Sciatic nerve (tissue), 2 donors: ENCODE measurements at regions not wholly inside any gene's neighbourhood (a gene's known extent, or its start where the extent isn't known, plus 50 kb on each side); places are given as distances from the start of the nearest gene placed in this dataset.

Experiments
- ATAC-seq: fragments of 200-7000 bp; cut with Tn5 transposase; one replicate; pipeline ENCODE4 v1.9.1; 2020; ENCODE audit warnings: mild to moderate bottlenecking, moderate library complexity
- DNase-seq: peaks from one replicate; pipeline ENCODE4 v3.0.0-alpha.2; 2020; ENCODE audit warnings: low spot score
- intact Hi-C: fragments of 100-400 bp; cut with DNase I; formaldehyde crosslinking; loops from one replicate; pipeline ENCODE4 v1.14.2; 2022
- donor health status: DM: no; HTN: no; CAD: no.
- donor health status: DM: no; HTN: no; CAD: no.

DNA sequence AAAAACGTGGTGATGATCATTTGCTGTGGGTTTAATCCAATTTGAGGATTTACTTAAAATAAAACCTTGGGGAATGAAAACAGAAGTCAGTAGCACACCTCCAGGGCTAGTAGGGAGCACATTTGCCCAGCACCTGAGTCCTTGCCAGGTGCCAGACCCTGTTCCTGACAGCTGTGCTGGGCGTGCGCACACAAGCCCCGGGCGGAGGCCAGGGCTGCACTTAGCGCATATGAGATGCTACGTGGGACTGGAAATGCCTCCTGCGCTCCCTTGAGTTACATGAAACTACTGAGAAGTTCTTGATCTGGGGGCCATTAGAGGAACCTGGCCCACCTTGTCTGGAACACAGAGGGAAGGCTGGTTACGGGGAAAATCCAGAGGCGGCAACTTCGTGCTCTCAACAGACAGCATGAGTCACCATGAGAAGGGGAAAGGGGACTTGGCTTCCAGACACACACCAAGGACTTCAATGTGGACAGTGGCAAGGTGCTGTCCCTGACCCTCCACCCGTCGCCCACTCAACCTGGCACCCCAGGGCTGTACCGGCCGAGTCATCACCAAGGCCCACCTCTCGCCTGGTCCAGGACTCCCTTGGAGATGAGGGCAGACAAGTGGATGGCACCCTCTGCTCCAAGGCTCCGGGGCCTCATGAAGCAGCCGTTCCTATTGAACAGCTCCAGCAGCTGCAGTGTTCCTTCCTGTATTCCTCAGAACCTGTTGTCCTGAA, 1468.6 kb downstream of the BRD1 start:
- no peak for ATAC-seq
- intact Hi-C loops = no loop called here
- DNase-seq = no peak

GRCh38 chr22:48357961-48358360, 1469.7 kb downstream of the BRD1 start:
- ATAC-seq = no peak
- intact Hi-C loops = no loop called here
- no peak for DNase-seq

DNA sequence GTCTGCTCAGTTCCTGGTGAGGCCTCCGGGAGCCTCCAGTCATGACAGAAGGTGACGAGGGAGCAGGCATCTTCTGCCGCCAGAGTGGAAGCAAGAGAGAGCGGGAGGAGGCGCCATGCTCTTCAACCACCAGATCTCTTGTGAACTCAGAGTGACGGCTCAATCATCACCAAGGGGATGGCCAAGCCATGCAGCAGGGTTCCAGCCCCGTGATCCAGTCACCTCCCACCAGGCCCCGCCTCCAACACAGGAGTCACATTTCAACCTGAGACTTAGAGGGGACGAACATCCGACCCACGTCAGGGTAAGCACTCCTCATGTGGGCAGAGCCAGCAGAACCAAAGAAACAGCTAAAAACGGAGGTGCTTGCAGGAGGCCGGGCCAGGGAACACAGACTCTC, 1470.5 kb downstream of the BRD1 start:
- ATAC-seq (no peak), DNase-seq (no peak)
- intact Hi-C loops = no loop called here

DNA sequence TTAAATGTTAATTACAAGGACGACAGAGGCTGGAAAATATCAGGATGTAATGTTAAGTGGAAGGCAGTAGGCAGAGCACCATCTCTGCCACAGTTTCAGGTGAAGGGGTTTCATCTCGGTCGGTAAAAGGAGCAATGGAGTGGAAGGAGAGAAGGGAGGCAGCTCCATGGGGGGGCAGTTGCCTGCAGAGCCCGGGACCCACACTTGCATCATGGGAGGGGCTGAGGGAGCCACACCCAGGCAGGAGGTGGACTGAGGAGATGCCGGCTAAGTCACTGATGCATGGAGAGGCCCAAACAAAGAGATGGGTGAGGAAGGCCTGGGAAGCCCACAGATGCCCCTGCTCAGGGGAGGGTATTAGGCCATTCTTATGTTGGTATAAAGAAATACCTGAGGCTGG, 1470.9 kb downstream of the BRD1 start:
- DNase-seq (no peak), ATAC-seq (no peak)
- intact Hi-C loops = no loop called here

- DNase-seq (no peak), ATAC-seq (no peak)
- intact Hi-C loops = no loop called here
These were observed 1473.6 kb downstream of the BRD1 start for GRCh38 chr22:48354096-48354495.

DNA sequence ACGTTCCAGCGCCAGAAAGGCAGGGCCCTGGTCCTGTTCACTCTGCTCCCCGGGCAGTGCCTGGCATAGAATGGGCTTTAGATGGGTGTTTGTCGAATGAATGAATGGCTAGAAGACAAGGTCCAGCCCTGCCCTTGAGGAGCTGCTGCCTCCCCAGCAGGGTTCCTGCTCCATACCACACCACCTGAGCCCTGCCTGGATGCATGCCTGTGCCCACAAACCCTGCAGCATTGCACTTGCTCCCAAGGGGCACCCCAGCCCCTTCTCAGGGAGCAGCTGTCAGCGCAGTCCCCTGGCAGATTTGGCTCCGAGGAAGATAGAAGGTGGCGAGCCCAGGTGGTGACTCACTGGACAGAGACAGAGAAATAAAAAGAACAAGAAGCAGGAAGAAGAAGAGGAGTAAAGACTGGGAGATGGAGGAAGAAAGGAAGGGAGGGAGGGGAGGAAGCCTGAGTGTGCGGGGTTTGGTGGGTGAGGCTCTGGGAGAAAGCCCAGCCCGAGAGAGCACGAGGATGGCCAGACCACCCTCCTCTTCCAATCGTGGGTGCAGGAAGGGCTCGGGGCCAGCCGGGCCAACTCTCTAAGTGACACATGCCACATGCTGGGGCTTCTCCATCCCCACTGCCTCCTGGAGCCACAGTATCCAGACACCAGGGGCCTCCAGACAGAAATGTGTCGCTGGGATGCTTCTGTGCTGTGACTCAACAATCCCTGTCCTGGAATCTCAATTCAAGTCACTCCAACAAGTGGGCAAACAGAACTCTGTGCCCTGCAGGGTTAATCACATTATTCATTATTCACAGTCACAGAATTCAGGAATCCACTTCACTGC, 1474.3 kb downstream of the BRD1 start:
- ATAC-seq (no peak), DNase-seq (no peak)
- intact Hi-C loops = no loop called here

DNA sequence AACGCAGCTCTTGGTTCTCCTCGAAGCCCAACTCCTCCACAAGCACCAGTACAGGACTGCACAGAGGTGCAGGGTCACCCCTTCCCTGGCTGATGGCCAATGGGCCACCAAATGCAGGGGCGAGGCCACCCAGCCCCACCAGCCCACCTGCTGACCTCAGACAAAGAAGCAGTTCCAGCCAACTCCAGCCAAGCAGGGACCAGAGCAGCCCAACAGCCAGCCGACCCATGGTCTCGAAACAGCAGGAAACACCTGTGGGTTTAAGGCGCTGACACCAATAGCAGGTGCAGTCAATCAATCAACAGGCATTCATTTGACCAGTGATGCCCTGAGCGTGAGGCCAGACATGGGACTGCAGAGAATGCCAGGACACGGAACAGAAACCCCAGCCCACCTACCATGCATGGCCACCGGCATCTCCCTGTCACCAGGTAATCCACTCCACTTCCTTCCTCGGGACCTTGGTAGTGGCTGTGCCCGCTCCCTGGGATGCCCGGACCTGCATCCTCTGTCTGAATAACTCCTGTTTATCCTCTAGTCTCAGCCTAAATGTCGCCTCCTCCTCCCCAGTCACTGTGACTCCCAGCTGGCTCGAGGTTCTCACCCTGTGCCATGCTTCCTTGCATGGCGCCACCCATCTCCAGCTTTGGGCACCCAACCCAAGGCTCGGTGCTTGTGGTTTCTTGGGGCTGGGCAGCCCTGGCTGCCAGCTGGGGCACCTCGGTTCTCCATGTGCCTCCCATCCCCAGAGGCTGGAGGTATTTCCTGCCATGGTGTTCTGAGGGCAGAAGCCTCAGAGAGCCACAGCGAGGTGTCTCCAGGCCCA, 1475.4 kb downstream of the BRD1 start:
- ATAC-seq (no peak), DNase-seq (no peak)
- intact Hi-C loops = no loop called here

DNA sequence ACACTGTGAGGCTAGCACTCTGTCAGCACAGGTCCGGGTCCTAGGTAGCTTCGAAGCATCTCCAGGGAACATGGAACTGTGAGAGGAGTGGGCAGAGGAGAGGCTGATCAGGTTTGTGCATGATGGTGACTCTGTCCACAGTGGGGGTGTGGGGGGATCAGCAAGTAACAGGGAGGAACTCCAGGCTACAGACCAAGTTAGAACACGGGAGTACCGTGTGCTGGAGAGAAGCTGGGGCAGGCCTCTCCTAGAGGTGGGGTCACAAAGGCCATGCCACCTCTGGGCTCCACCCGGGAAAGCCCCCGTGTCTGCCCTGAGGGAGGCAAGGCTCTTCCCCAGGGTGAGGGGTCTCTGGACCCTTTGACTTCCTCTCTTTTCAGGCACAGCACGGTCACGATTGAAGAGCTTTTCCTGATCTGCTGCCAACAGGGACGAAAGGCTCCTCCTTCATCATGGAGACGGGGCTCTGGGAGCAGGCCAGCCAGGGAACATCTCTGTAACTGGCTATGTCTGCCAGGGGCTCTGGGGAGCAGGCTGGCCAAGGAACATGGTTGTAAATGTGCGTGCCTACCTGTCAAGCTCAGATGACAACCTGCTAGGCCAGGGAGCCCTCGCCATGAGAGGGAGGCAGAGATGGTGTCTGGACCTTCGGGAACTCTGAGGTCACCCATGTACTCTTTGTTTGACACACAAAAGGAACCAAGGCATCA, 1476.1 kb downstream of the BRD1 start:
- DNase-seq = no peak
- ATAC-seq = no peak
- intact Hi-C loops = no loop called here

- ATAC-seq (no peak), DNase-seq (no peak)
- intact Hi-C loops = no loop called here
These were observed 1477.2 kb downstream of the BRD1 start for GRCh38 chr22:48350456-48350855.

DNA sequence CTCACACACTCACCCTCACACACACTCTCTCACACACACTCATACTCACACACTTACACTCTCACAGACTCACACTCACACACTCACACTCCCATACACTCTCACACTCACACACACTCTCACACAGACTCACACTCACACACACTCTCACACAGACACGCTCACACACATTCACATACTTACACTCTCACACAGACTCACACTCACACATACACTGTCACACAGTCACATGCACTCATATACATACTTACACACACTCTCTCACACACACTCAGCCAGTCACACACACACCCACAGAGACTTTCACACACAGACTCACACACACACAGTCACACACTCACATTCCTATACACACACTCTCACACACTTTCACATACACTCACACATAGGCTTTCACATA, 1478.8 kb downstream of the BRD1 start:
- intact Hi-C loops = no loop called here
- DNase-seq = no peak
- ATAC-seq = no peak

DNA sequence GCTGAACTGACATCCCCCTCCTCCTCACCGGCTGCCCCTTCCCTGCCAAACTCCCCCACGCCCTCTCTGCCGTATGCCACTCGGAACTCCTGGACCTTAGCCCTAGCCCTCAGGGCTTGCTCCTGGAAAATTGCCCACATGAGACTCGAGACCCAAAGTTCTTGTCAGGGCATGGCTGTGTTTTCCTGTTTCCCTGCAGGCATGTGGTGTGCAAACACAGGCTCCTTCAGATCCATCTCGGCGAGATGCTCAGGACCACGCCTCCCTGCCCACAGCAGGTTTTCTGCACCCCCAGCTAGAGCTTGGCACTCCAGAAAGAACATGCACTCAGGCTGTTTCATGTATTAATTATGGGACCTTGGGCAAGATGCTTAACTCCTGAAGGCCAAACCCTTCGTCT, 1480.4 kb downstream of the BRD1 start:
- no peak for ATAC-seq
- no peak for DNase-seq
- intact Hi-C loops = no loop called here

DNA sequence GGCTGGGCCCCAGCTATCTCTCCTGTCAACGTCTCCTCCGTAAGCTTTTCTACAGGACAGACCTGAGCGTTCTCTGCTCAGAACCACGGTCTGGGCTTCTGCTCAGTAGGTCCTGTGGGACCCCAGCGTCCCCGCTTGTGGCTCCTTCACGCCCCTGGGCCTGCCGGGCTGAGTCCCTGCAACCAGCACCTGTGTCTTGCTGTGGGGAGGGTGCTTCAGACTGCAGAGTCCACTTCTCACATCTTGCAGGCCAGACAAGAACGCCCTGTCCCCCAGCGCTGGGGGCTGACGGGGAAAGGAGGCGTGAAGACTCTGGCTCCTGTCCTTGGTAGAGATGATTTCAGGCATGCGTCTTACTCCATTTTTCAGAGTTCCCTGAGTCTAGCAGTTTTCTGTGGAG, 1480.8 kb downstream of the BRD1 start:
- ATAC-seq (no peak), DNase-seq (no peak)
- intact Hi-C loops = no loop called here

DNA sequence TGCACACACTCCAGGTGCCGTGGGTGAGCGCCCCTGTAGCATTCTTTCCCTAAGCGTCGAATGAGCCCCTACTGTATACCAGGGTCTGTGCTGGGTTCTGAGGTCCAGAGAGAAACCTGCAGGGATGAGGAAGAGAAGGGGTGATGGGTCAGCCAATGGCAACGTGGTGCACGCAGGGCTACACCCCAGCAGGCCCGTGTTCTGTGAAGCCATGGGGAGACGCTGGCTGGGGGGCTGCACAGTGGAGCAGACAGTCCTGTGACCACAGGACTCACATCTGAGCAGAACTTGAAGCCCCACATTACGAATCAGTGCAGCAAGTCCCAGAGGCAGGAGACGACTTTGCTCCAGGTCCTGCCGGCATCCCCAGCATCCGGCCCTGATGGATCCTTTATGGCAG, 1481.4 kb downstream of the BRD1 start:
- ATAC-seq (no peak), DNase-seq (no peak)
- intact Hi-C loops = no loop called here

DNA sequence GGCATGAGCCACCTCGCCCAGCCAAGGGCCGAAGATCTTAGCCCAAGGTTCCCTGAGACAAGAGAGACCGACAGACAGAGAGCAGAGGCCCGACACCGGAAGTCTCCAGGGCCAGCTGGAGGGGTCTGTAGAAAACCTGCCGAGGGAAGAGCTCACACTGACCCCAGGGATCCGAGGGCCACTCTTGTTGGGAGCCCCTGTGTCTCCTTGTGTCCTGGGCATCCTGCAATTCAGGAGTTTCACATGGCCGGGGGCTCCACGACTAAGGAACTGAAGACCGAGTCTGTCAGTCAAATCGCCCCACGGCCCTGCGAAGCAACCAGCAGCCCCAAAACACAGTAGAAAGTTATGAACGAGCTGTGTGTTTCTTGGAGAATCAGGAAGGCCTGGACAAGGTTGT, 1482.0 kb downstream of the BRD1 start:
- ATAC-seq = no peak
- no peak for DNase-seq

DNA sequence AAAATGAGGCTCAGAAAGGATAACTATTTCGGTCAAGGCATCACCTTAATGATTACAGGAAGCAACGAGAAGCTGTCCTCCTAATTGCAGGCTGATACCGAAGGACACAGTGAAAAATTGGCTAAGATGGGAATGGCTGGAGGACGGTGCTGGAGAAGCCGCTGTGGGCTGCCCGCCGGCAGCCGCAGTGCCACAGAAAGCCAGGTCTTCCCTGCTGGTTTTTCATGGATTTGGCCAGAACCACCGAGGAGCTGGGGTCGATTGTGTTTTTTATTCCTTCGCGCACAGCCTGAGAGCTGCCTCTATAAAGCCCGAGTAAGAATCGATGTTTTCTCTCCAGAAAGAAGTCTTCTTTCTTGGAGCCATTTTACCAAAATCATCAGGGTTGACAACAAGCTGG, 1484.2 kb downstream of the BRD1 start:
- no peak for DNase-seq
- intact Hi-C loops = no loop called here
- ATAC-seq = no peak

More for the DNA sequence above, 1482.0 kb downstream of the BRD1 start:
- intact Hi-C loops = no loop called here

DNA sequence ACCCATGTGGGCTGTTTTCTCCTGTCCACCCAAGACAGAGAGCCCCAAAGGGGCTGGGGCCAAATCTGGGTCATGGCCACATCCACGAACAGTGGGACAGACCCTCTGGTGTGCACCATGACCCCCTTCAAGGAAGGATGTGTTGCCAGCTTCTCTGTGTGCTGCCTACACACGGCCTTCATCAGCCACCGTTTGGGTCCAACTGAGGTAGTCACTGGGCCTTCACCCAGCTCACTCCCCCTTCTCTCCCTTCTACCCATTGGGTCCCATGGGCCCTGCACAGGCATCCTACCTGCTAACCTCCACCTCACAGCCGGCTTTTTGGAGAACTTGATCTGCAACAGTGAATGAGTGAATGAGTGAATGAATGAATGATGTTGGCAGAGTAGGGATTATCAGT, 1484.9 kb downstream of the BRD1 start:
- intact Hi-C loops = no loop called here
- ATAC-seq (no peak), DNase-seq (no peak)

DNA sequence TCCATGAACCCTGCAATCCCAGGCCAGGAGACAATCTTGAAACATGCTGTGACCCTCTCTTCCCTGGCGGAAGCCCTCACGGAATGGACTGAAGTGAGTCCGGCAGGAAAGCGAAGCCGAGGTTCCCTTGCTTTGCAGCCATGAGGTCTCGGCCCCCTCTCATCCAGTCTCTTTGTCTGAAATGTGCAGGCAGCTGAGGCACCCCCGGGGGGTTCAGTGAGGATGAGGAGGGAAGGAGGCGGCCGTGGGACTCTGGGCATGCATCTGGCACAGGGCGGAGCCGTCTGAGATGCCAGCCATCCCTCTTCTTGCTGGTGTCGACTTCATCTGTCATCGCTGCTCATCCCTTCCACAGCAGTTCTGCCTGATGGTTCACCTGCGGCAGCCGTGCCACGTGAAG, 1485.7 kb downstream of the BRD1 start:
- DNase-seq (no peak), ATAC-seq (no peak)
- intact Hi-C loops = no loop called here

GRCh38 chr22:48340727-48341709, 1486.7 kb downstream of the BRD1 start:
- DNase-seq (no peak), ATAC-seq (no peak)
- intact Hi-C loops = no loop called here
